Fibroblast of lung (primary cell): ENCODE measurements at regions not wholly inside any gene's neighbourhood (a gene's known extent, or its start where the extent isn't known, plus 50 kb on each side); places are given as distances from the start of the nearest gene placed in this dataset.

ENCODE experiments used
- DNase-seq, 2 donors: peaks; one replicate each; pipeline versions ENCODE4 v3.0.0 to v3.0.0-alpha.2; 2010; ENCODE audit warnings: low read depth in 2 of 2
- H2AFZ ChIP-seq: 2 replicates; pipeline ENCODE4 v1.5.1; 2012; ENCODE audit warnings: low read length, control low read depth, inconsistent platforms
- H3K27ac ChIP-seq: 2 replicates; pipeline ENCODE4 v1.5.1; 2011; ENCODE audit warnings: low read length, control low read depth; ENCODE audit not compliant: insufficient read depth
- H3K27me3 ChIP-seq: 2 replicates; pipeline ENCODE4 v1.5.1; 2011; ENCODE audit warnings: mild to moderate bottlenecking, low read length; ENCODE audit not compliant: control insufficient read depth, insufficient read depth
- H3K36me3 ChIP-seq: 2 replicates; pipeline ENCODE4 v1.5.1; 2011; ENCODE audit warnings: low read length; ENCODE audit not compliant: control insufficient read depth, insufficient read depth
- H3K4me1 ChIP-seq: 2 replicates; pipeline ENCODE4 v1.5.1; 2011; ENCODE audit warnings: low read length; ENCODE audit not compliant: control insufficient read depth, insufficient read depth; ENCODE audit errors: extremely low read depth
- H3K4me2 ChIP-seq: 2 replicates; pipeline ENCODE4 v1.5.1; 2011; ENCODE audit warnings: low read length, control low read depth; ENCODE audit not compliant: insufficient read depth; ENCODE audit errors: extremely low read depth
- H3K4me3 ChIP-seq, 4 experiments: fragments of 200-600 bp in 1 of 4; sonication (generic) in 1 of 4; replicated peaks in 1 of 4; 2 replicates each; pipeline ENCODE4 v1.5.1; 2011 to 2016; ENCODE audit warnings: low read length in 4 of 4, low read depth in 3 of 4, mild to moderate bottlenecking in 3 of 4, control low read depth in 2 of 4, inconsistent platforms in 1 of 4, mixed read lengths in 1 of 4; ENCODE audit not compliant: insufficient read depth in 1 of 4; ENCODE audit errors: control extremely low read depth in 1 of 4
- H3K79me2 ChIP-seq: 2 replicates; pipeline ENCODE4 v1.5.1; 2012; ENCODE audit warnings: mild to moderate bottlenecking, low read length, inconsistent platforms; ENCODE audit not compliant: control insufficient read depth, insufficient read depth
- H3K9ac ChIP-seq: 2 replicates; pipeline ENCODE4 v1.5.1; 2011; ENCODE audit warnings: mild to moderate bottlenecking, low read length, control low read depth; ENCODE audit not compliant: insufficient read depth
- H3K9me3 ChIP-seq: 2 replicates; pipeline ENCODE4 v1.5.1; 2012; ENCODE audit warnings: low read depth, low read length; ENCODE audit not compliant: control insufficient read depth, insufficient read depth
- H4K20me1 ChIP-seq: 2 replicates; pipeline ENCODE4 v1.5.1; 2011; ENCODE audit warnings: low read length; ENCODE audit not compliant: control insufficient read depth, insufficient read depth; ENCODE audit errors: extremely low read depth
- CTCF ChIP-seq, 2 donors: IDR thresholded peaks in 1 of 2; conservative IDR thresholded peaks in 1 of 2; 1 replicate in 1 of 2; 2 replicates in 1 of 2; pipeline ENCODE4 v1.5.1; 2011 to 2012; ENCODE audit warnings: low read length in 2 of 2, control low read depth in 1 of 2, inconsistent platforms in 1 of 2, low read depth in 1 of 2, mild to moderate bottlenecking in 1 of 2
- EZH2 ChIP-seq: IDR thresholded peaks from 2 replicates; pipeline ENCODE4 v1.5.1; 2012; ENCODE audit warnings: low read length, control low read depth, mild to moderate bottlenecking; ENCODE audit errors: missing control alignments

GRCh38 chr6:43921548-43922425, 151.8 kb downstream of the VEGFA start:
- Histone ChIP-seq H3K9me3 (no peaks in the 10 kb centered on the region), H3K27me3 (no peaks in the 10 kb centered on the region), H3K4me1 (peaks cover 14% of the 10 kb centered on the region), H3K4me2 (no peak overlapping the region), H3K36me3 (no peaks in the 10 kb centered on the region), H3K4me3 (no peak overlapping the region), H4K20me1 (no peaks in the 10 kb centered on the region), H3K27ac (no peak overlapping the region), H3K79me2 (no peaks in the 10 kb centered on the region), H3K9ac (no peak overlapping the region), H2AFZ (no peak overlapping the region)
- no peak for DNase-seq
- TF ChIP-seq EZH2 (no peak), CTCF (conservative IDR thresholded peaks at IDR 0.05 in 1 of 2, IDR thresholded peaks at IDR 0.05 in 1 of 2; ENCODE audit: low read depth in 1 of 2, low read length in 2 of 2) (no peak)

GRCh38 chr6:43921039-43921438, 151.0 kb downstream of the VEGFA start:
- DNase-seq = no peak
- no peaks in the 10 kb centered on the region for H3K79me2 ChIP-seq
- H3K27ac ChIP-seq = no peak overlapping the region
- no peaks in the 10 kb centered on the region for H4K20me1 ChIP-seq
- no peaks in the 10 kb centered on the region for H3K36me3 ChIP-seq
- no peak overlapping the region for H2AFZ ChIP-seq
- H3K4me2 ChIP-seq = no peak overlapping the region
- H3K9ac ChIP-seq = no peak overlapping the region
- no peaks in the 10 kb centered on the region for H3K27me3 ChIP-seq
- TF ChIP-seq EZH2 (no peak), CTCF (conservative IDR thresholded peaks at IDR 0.05 in 1 of 2, IDR thresholded peaks at IDR 0.05 in 1 of 2; ENCODE audit: low read depth in 1 of 2, low read length in 2 of 2) (no peak)
- H3K9me3 ChIP-seq = no peaks in the 10 kb centered on the region
- peaks cover 14% of the 10 kb centered on the region for H3K4me1 ChIP-seq
- no peak overlapping the region for H3K4me3 ChIP-seq

GRCh38 chr6:43919774-43920173, 149.8 kb downstream of the VEGFA start:
- Histone ChIP-seq H3K4me3 (no peak overlapping the region), H2AFZ (no peak overlapping the region), H3K4me2 (no peak overlapping the region), H3K79me2 (no peaks in the 10 kb centered on the region), H3K27me3 (peaks cover 2% of the 10 kb centered on the region), H3K9me3 (no peaks in the 10 kb centered on the region), H3K4me1 (peaks cover 14% of the 10 kb centered on the region), H3K27ac (no peak overlapping the region), H3K36me3 (no peaks in the 10 kb centered on the region), H4K20me1 (no peaks in the 10 kb centered on the region), H3K9ac (no peak overlapping the region)
- DNase-seq = no peak
- TF ChIP-seq EZH2 (no peak), CTCF (conservative IDR thresholded peaks at IDR 0.05 in 1 of 2, IDR thresholded peaks at IDR 0.05 in 1 of 2; ENCODE audit: low read depth in 1 of 2, low read length in 2 of 2) (no peak)
